Kidney glomerular epithelial cell (primary cell): ENCODE measurements at regions not wholly inside any gene's neighbourhood (a gene's known extent, or its start where the extent isn't known, plus 50 kb on each side); places are given as distances from the start of the nearest gene placed in this dataset.

Experiments
- DNase-seq: peaks from one replicate; lab custom pipeline; 2025; lab: John Stamatoyannopoulos, UW

DNA sequence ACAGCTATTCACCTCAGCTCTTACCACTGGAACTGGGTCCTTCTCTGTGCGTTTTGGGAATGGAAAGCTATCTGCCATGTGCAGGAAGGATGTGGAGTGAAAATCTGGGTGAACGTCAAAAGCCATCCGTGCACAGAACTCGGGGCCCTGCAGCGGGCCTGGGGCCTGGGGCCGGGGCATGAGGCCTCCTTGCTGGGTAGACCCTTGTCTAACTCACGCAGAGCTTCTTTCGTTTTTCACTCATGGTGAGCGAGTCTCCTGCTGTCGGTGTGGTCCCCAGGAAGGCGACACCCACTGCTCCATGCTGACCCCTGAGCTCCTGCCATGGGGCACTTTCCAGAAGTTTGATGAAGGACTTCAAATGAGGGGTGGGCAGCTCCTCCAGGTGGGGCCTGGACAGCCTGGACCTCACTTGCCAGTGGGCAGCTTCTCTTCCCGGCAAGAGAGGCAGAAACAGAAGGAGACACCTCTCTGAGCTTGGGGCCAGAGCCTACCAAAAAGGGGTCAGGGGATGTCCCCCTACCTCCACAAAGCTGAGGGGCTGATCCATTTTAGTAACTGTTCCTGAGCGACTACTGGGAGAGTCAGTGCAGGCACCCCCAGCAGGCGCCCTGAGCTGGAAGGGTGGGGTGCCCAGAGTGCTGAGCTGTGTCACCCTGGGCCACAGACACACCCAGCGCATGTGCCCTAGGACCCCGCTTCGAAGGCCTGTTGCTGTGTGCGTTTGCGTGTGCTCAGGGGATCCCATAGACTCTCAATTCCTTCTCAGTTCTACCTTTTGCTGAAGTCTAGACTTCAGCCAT, 117.7 kb upstream of the HDAC4 start:
- DNase-seq, result no peak

DNA sequence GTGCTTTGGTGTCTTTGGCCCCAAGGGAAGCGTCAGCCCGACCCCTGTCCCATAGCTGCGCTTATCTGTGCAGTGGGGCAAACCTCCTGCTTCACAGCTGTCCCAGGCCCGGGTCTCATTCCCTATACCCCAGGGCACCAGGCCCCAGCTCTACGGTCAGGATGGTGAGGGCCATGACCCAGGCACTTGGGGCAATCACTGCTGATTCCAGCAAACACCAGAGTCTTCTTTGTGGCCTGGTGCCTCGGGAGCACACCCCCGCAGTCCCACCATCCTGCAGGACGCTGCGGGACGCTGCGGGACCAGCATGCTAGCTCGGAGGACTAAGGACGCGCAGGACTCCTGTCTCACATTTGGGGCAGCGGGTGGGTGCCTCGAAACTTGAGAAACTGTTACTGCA, 116.9 kb upstream of the HDAC4 start:
- no peak for DNase-seq

DNA sequence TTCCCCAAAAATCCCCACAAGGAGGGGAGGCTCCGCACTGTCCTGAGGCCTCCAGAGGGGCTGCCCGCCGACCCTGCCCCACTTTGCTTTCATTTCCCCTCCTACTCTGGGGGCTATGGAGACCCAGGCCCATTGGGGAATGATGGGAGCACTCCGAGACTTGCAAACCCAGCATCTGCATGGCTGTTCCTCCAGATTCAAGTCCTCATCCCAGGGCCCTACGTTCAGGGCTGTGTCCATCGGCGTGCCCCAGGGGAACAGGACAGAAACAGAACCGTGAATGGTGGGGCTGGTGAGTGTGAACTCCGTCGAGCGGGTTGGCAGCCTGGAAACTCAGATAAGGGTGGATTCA, 116.1 kb upstream of the HDAC4 start:
- no peak for DNase-seq

DNA sequence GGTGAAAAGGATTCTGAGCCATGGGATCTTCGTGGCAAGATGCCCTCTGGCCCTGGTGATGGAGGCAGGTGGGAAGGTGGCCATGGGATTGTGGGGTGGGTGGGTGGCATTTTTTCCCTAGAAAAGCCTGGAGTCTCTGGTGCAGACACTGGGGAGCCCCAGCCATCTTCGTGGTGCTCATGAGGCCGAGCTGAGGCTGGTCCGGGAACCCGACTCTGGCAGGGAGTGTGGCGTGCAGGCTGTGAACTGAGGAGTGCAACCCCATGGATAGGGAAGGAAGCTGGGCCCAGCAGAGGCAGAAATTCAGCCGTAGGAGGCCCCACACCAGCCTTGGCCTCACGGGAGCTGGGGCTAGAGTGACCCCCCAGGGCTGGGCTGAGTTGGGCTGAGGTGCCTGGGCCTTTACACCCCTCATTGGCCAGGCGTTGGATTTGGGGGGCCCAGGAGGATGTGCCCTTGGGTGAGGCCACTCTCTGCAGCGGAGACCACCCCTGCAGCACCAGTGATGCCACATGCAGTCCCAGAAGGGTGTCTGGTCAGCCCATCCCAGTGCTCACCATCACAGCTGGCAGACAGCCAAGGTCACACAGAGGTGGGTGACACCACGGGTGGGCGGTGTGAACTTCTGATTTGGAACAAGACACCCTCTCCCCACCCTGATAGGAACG, 115.6 kb upstream of the HDAC4 start:
- no peak for DNase-seq

DNA sequence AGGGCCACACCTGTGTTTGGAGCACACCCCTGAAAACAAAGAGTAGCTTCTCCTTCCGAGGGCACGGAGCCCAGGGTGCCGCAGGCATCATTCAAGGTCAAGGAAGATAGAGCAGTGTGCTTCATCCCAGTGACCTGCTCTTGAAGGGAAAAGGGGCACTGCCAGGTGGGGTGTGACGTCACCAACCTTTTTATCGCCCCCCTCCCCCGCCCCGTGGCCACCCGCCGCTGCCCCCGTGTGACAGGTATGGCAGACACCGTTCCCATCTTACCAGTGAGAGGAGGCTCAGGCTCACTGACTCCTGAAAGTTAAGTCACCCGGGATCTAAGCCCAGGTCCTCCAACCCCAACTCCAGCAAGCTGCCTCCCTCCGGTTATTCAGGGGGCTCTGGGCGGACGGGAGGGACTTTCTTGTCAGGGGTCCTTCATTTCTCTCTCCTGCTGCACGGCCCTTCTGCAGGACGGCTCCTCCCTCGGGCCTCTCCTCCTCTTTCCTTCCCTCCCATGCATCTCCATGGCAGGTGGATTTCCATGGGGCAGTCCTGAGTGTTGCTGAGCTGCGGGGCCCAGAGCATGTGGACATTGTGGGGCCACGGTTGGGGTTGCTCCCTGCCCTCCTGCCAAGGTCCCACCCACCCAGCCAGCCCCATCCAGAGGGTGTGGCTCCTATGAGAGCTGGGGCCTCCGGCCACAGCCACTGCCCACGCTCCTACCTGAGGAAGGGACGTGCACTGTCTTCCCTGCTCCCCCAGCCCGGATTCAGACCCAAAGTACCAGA, 114.1 kb upstream of the HDAC4 start:
- no peak for DNase-seq

DNA sequence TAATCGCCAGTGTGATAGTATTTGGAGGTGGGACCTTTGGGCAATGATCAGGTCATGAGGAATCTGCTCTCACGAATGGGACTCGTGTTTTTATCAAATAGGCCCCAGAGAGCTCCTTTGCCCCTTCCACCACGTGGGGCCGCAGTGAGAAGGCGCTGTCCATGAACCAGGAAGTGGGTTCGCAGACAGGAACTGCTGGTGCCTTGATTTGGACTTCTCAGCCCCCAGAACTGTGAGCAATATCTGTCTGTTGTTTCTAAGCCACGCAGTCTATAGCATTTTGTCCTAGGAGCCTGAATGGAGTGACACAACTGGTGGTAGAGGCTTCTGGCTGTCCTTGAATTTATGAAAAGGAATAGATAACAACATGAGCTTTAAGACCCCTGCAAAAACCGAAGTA, 111.2 kb upstream of the HDAC4 start:
- DNase-seq, result no peak

DNA sequence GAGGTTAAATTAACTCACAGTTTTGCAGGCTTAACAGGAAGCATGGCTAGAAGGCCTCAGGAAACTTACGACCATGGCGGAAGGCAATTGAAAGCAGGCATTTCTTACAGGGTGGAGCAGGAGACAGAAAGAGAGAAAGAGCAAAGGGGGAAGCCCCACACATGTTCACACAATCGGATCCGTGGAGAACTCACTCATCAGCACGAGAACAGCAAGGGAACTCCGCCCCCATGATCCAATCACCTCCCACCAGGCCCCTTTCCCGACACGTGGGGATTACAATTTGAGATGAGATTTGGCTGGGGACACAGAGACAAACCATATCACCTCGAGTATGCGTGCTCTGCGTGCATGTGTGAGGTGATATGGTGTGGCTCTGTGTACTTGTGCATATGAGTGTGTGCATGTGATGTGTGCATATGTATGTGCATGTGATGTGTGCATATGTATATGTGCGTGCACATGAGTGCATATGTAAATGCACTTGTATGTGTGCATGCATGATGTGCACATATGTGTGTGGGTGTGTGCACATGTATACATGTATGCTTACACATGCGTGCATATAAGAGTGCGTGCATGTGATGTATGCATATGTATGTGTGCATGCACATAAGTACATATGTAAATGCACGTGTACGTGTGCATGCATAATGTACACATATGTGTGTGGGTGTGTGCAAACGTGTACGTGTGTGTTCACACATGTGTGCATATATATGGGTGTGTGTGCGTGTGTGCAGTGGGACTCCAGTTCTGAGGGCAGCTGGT, 108.7 kb upstream of the HDAC4 start:
- no peak for DNase-seq

DNA sequence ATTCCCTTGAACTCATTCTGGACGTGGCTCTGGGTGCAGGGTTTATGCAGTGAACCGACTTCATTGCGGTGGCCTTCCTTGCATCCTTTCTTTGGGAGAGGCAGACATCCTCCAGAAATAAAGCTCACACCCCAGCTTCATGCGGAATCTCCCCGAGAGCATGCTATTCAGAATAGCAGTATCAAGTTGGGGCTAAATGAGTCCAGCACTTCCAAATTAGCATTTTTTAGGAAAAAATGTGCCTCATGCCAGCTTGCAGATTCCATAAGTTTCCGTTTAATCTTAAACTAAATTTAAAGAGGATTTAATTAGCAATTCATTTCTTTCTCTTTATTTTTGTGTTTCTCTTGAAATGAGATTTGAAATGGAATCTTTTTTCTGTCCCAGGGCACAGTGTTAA, 107.4 kb upstream of the HDAC4 start:
- DNase-seq, result no peak

DNA sequence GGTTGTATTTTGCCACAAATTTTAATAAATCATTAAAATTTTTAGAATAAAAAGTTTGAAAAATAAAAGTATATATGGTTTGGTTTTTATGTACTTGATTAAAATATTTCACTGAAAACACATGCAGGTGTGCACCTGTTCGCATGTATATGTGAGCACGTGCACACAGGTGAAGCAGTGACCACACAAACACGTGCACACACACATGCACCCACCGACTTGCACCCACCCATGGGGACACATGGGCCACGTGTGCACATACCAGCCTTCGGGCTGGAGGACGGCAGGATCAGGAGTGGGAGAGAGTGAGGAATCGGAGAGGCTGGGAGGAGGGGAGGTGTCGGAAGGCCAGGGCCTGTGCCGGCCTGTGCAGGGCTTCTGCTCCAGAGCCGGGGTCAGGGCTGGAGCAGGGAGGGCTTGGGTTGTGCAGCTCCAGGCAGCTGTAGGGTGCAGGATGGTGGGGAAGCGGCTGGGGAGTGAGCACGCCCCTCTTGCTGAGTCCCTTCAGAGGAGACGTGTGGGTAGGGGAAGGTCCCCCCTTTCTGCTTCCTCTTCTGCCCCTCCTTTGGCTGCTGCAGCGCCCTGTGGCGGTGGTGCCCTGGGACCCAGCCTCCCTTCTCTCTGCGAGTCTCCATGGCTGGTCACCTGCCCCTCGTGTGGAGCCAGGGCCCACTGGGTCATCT, 106.9 kb upstream of the HDAC4 start:
- DNase-seq, result no peak

DNA sequence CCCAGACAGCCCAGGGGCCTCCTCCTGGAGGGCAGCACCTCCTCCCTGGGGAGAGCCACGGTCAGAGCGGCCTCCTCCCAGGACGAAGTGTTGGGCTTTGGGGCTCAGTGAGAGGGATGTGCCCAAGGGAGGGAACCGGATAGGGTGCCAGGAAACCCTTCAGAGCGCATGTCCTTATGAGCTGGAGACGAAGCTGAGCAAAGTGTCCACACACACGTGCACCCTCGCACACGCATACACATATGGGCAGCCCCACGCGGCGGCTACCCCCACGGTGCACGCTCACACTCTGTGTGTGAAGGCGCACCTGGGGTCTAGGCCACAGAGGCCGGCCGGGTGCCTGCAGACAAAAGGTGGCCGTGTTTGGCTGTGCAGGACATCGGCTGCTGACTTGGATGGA, 106.1 kb upstream of the HDAC4 start:
- no peak for DNase-seq

DNA sequence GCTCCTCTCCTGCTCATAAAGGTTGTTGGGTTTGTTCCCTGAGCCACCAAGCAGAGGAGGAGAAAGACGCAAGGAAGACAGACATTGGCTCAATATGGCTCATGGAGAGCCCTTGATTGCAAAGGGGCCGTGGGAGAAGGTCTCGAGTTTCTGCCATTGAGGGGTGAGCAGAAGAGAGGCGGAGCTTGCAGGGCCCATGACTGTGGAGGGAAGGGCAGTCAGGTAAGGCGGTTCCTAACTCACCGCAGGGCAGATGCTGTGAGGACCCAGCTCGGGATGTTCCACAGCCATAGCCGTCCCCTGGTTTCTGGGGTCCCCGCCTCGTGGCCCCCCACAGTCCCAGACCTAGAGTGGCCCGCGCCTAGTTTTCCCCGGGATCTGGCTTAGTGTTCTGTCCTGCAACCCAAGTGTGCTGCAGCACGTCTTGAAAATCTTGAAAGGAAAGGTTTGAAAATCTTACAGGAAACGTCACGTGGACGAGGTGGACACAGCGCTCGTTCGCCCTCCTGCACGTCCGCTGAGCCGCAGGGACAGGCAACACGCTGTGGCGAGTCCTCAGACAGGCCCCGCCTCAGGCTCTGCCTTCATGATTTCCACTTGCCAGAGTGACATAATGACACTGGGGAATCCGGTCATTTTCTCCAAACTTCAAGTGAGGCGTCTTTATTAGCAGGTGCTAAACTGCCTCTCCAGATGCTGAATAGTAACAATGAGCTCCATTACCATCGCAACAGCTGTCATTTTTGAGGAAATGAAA, 105.5 kb upstream of the HDAC4 start:
- no peak for DNase-seq

DNA sequence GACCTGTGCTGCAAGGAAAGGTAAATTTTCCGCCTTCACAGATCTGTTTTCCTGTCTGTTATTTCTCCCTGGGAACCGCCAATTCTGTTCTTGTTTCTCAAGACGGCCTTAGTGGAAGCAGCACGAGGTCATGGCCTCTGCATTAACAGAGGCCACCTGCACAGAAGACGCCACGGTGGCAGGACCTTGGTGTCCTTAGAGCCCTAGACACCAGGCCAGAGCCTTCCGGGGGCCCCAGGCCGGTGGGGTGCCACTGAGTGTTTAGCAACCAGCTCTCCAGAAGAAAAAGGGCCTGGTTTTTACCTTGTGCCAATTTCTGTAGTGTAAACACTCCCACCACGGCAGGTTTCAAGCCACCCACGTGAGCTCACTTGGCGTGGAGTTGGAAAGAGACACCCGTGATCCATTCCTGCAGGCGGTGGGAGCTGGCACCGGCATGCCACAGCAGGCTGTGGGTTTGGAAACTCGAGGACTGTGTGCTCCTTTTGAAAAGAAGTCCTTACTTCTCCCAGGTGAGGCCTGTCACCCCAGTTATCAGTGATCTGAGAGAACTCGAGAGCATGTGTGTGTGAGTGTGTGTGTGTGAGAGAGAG, 103.9 kb upstream of the HDAC4 start:
- no peak for DNase-seq

DNA sequence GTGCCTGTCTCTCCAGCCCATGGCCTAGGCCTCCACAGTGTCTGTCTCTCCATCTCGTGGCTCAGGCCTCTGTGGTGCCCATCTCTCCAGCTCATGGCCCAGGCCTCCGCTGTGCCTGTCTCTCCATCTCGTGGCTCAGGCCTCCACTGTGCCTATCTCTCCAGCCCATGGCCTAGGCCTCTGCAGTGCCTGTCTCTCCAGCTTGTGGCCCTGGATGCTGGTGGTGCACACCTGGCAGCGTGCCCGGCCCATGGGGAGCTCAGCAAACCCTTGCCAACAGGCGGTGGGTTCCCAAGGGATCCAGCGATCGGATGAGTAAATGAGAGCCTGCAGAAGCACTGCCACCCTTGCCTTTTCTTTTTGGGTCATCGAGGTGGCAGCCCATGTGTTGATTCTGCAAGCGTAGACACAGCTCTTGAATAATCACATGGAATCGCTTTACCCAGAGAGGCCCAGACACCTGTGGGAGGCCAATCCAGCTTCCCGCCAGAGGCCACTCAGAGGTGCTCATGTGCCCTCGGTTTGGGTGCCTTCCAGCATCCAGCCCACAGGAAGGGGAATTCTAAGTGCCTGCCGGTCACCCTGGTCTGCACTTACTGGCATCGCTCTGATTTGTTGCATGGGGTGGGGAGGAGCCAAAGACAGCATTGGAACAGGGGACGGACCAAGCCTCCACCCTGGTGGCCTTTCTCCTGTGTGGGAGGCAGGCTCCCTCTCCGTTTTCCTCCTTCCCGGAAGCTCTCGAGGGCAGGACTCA, 101.8 kb upstream of the HDAC4 start:
- no peak for DNase-seq

DNA sequence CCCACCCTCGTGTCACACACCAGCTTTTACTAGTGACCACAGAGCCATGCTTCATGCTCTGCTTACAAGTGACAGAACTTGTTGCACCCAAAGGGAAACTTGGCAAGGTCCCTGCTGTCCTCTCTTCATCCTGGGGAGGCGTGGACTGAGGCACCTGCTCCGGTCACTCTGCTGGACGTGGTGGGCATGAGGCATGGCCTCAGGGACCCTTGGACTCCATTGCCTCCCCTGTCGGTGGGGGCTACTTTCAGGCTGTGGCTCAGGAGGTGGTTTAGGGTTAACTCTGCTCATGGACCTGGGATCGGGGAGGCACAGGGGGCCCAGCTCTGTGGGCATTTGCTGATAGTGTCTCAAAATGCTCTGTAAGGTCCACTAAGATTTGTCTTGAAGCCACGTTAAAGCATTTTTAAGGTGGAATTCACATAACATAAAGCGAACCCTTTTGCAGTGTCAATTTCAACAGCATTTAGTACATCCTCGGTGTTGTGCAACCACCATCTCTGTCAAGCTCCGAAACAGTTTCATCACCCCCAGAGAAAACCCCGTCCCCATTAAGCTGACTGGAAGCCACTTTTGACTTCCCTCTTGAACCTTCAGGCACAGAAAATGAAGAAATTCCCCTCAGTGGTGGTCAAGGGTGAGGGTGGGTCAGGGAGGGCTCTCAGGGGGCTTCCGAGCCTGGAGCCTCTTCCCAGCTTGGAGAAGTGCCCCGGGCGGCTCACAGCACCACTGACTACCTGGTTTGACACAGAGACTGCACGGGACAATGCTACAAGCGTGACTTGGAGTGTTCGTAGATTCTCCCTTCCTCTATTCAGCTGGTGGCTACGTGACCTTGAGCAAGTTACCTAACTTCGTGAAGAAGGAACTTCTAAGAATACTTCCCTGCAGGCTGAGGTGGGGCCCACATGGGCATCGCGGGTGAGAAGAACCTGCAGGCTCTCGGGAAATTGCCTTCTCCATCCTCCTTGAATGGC, 100.0 kb upstream of the HDAC4 start:
- no peak for DNase-seq

DNA sequence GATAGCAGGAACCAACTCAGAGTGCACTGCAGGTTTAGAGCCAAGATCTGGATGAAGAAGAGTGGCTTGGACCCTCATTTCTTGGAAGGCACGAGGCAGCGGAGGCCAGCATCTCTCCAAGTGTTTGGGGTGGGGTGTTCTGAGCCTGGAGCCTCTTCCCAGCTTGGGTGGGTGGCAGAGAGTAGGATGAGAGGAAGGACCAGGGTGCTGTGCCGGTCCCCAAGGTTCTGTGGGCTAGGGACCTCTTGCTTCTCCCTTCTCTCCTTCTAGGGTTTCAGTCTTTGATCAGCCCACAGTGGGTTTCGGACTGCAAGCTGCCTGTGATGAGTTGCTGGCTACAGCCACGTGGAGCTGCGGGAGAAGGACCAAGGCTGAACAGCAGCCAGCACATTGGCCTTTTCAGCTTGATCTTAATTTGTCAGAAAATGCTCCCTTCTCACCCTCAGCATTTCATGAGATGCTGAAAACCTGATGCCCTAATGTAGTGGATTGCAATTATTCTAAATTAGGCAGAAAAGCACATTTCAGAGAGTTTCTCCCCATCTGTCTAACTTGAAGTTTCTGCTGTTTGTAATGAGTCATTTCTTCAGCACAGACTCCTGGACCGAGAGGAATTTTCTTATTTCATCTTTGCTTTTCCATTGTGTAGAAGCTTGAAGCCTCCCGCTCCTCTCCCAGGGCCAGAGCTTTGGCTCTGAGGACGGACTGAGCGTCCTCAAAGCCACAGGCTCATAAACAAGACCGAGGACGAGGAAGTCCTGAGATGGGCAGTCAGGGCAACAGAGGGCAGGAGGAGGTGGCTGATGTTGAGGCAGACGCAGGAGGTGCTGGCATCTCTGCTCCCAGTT, 99.1 kb upstream of the HDAC4 start:
- DNase-seq, result no peak

DNA sequence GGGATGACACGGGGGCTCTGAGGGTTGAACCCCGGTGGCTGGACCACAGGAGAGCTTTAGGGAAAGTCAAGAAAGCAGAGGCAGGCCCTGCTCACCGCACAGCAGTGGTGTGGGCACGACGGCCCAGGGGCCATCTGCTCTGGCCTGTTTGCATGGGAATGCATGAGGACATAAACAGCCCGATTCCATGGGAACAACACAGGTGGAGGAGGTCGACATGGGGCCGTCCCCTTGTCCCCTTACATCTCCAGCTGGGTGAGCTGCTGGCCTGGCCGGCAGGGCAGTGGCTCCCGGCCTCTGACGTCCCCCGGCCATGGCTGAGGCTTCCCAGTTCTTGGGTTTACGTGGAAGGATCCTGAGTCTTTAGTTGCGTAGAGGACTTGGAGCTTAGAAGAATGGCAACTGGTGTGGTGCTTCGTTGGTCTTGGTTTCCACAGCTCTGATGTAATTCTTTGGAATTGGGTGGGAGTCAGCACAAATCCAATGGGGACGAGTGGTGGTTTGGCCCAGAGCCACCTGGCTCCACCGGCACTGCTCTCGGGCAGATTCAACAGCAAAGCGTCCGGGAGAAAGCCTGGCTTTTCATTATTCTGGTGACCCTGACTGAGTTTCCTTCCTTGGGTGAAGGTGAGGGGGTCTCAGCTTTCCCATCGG, 98.3 kb upstream of the HDAC4 start:
- DNase-seq, result no peak

DNA sequence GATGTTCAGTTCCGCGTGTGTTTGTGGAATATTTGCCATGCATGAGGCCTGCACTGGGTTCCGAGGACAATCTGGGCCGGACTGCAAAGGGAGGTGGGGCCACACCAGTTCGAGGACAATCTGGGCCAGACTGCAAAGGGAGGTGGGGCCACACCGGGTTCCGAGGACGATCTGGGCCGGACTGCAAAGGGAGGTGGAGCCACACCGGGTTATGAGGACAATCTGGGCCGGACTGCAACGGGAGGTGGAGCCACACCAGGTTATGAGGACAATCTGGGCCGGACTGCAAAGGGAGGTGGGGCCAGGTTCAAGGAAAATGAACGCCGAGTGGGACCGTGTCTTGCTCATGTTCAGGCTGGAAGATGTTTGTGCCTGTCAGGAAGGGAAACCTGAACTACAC, 97.8 kb upstream of the HDAC4 start:
- no peak for DNase-seq
